CD4-positive, alpha-beta T cell treated with Interleukin-4 for 1 hour (primary cell): ENCODE measurements at regions not wholly inside any gene's neighbourhood (a gene's known extent, or its start where the extent isn't known, plus 50 kb on each side); places are given as distances from the start of the nearest gene placed in this dataset.
A peak's percentile ranks its signal among the peaks of the same experiment; 100 is the strongest.

ENCODE experiments used
- DNase-seq, 2 donors: peaks; one replicate each; pipeline ENCODE4 v3.0.0-alpha.2; 2020 to 2022

DNA sequence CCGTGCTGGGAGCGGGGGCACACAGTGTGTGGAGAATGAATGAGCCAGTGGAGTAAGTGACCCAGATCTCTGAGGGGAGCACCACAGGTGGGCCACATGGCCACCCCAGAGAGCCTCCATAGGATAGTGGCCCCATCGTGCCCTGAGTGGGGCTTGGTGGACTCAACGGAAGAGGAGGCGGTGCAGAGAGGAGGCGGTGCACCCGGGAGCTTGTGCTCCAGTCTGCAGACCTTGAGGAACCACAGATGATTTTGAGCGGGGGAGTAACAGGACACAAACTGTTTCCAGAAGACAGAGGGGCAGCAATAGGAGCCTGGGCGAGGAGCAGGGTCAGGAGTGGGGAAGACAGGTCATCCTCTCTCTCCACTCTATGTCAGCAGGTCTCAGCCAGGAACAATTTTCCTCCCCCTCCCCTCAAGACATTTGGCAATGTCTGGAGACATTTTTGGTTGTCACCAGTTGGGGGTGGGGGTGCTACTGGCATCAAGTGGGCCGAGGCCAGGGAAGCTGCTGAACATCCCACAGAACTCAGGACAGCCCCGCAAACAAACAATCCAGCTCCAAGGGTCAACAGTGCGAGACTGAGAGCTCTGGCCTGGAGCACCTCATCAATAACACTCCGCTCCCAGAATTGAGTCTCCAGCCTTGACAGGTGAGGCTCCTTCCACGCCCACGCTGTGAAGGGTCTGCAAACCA lies 182.2 kb downstream of the USP12 start:
- no peak for DNase-seq

DNA sequence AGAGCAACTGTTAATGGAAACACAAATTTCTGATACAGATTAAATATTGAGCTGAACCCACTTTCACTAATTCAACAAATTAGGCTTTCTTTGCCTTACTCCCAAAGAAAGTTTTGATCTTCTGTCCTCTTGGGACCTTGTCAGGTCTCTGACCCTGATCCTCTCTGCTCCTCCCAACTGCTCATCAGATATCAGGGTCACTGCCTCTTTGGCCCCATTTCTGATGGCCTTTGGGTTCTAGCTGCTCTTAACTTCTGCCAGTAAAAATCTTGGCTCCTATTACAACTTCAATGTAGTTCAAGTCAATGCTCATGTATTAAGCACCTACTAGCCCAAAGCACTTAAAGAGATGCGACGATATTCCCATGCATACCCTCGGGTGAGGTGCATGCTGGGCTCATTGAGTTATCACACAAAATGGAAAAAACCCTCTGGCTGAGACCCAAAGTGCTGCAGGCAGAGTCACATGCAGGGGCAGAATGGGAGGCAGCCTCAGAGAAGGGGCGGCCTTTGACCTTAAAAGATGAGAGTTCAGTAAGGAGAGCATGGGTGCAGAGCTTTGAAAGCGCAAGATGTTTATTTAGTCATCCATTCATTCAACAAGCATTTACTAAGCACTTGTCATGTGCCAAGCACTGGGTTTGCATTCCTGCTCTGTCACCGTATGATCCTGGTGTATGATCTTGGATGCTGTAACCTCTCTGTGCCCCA lies 183.4 kb downstream of the USP12 start:
- DNase-seq, result no peak

DNA sequence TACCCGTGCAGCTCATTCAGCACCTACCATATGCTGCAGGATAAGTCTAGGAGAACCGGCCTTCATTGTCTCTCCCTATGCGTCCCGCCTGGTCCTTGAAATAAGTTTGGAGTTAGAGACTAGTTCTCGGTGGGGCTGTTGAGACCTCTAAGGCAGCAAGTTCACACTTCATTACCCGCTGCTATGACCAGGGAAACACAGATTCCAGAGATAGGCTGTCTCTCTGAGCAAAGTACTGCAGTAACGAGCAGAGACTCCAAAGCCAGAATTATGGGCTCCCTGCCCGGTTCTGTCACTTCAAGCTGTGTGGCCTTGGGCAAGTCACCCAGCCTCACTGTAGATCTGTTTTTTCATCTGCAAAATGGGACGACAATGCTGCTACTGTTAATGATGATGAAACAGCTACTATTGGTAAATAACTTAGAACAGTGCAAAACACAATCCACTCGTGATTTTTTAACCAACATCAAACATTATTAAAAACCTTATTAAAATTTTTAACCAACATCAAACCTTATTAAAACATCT lies 184.1 kb downstream of the USP12 start:
- no peak for DNase-seq

DNA sequence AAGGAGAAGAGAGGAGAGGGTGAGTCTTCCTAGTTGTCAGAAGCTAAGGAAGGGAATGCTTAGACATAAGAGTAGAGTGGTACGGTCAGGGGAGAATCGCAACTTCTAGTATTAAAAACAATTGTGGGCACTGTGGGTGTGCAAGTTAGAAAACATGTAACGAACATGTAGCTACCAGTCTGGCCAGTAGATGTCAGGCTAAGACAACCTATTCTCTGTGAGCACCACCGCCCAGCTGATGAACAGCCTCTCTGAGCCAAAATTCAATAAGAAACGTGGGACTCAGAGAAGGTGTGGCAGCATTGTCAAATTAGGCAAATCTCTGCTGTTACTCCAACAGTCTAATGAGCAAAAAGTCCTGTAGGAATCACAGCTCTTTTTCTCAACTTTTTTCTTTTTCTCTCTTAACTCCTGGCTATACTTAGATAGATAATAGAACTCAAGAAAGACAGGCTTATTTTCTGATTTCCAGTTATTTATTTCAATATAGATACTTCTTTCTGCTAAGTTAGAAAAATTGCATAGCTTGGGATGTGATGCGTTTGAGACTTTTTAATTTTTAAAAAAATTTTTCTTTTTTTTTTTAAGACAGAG lies 186.2 kb downstream of the USP12 start:
- DNase-seq, result peak; percentile 75 to 79

DNA sequence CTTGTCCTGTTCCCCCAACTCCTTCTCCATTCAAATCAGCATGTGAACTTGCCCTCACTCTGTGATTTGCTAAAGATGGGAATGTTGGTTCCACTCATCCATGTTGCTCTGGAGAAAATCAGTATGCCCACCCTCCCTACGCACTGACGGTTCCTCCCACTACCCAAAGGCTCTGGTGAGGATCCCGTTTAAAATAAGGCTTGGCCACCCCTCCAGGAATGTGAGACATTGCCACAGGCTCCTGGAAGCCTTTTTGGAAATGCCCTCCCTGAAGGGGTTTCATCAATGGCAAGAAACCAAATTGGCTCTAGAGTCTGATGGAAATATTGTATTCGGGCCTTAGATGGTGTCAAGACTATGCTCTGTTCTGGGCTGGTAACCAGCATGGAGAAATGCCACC lies 187.3 kb downstream of the USP12 start:
- no peak for DNase-seq

DNA sequence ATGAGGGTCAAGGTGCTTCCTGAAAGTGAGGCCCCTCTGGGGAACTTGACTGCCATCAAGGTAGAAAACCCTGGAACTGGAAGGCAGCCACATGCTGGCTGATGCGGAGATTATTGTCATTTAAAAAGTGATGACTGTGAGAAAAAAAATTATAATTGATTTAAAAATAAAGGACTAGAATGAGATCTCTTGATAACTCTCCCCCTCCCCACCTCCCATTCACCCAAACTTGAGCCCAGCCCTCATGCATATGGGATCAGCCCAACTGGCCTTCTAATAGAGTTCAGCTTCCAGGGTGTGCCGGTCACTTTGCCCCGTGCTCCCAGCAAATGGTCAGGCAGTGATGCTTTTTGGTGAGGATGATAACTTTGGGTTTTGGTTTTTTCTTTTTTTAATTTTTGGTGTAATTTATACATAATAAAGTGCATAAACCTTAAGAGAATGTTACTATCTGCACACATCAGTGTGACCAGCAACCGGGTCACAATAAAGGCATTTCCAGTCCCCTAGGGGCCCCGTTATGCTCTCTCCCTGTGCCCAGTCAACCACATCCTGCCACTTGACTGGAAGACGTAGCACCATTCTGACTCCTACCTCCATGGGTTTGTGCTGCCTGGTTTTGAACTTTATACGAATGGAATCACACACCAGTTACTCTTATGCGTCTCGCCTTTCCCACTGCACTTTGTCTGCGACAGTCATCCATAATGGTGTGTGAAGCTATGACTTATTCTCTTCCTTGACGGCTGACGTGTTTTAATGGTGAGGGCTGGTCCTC lies 187.9 kb downstream of the USP12 start:
- DNase-seq, result no peak

DNA sequence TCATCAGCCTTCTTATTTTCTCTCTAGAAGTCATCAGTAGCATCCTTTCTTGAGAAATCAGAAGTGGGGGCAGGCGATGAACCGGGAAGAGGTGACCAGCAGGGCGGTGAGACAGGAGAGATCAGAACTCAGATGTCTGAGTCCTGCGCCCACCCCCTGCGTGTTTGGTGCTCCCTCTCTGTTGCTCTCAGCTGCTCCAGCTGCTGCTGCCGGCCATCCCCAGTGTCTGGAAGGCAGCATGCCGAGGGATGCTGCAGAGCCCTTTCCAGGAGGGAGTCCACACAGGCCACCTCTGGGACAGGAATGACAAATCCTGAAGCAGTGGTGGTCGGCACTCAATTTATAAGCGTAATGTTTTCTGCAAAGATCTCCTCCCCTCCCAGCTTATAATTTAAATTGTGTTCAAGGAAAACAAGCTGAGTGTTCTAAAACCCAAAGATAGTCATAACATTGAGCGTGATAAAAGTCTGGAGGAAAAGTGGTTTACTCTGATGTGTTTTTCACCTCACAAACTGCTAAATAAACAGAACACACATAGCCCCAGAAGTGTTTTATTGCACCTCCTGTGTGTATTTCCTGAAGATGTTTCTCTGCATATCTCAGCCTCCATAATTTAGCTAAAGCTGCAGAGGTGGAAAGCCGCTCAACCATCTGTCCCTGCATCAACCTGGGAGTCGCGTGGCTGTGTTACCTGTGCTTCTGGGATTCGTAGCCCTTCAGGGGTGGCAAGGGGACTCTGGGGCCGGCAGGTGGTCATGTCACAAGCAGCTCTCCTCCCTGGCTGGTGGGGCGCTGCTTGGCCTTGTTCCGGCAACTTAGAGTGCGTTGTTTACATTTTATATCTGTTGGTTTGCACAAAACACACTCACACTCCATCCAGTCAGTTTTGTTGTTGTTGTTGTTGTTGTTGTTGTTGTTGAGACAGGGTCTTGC lies 191.2 kb downstream of the USP12 start:
- no peak for DNase-seq

DNA sequence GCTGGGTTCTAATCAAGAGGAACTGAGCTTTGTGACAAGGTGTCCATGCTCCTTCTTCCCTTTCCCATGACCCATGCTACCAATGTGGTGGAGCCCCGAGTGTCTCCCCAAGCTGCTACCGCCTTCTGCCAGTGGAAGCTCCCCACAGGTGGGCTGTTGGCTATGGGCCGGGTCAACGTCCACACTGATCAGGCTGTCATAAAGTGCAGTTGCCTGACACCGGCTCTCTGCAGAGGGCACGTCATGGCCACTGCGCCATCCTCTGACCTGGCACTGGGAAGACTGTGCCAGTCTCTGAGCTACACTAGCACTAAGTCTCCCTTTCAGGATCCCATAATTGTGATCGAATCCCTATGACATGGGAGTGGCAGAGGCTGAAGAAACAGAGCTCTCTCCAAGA lies 192.3 kb downstream of the USP12 start:
- DNase-seq, result no peak

DNA sequence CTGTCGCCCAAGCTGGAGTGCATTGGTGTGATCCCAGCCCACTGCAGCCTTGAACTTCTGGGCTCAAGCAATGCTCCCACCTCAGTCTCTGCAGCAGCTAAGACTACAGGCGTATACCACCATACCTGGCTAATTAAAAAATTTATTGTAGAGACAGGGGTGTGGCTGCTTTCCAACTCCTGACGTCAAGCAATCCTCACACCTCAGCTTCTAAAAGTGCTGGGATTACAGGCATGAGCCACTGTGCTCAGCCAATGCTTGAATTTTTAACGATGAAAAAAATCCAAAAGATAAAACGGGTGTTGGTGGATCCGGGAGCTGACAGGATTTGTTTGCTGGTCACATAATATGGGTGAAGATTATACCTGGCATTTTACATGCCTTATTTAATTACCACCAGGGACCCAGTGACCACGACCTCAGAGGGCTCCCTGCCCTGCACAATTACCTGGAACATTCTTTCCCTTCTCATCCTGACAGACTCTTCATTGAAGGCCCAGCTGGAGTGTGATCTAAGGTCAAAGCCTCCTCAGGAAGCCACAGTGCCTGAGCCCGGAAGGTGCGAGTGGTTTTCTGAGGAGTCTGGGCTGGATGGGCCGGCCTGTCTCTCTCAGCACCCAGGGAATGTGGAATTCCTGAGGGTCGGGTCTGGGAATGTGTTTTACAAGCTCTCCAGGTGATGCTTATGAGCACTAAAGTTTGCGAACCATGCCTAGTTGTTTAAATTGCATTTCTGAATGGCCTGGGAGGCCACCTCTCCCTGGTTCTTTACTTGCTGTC lies 193.3 kb downstream of the USP12 start:
- no peak for DNase-seq

DNA sequence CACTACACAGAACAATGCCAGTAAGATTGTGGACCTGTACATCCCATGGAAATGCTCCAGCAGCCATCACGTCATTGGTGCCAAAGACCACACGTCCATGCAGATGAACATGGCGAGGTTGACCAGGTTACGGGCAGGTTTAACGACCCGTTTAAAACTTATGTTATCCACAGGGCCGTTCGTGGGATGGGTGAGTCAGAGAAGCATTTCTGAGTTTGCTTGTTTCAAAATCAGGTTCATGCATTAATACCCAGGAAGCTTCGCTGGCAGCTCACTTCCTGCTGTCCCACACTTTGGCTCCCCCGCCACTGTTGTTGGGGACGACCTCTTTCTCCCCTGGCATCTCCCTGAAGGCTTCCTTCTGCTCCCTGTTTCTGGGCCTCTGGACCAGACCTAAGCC lies 194.1 kb downstream of the USP12 start:
- DNase-seq, result peak in 1 of 2 donors; percentile 13

DNA sequence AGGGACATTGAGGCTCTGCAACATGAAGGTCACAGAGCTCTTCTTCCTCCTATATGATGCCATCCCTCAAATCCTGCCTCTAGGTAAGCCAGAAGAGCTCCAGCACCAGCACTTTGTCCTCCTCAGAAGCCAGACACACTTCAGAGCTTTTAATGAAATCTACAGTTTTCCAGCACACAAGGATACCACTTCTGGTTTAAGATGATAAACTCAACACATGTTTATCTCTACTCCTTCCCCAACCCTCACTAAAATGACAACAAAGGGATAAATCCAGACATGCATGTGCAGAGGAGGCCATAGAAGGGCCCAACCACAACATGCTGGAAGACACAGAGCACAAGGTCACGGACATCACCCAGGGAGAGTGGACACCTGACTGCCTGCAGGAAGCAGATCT lies 195.3 kb downstream of the USP12 start:
- no peak for DNase-seq

DNA sequence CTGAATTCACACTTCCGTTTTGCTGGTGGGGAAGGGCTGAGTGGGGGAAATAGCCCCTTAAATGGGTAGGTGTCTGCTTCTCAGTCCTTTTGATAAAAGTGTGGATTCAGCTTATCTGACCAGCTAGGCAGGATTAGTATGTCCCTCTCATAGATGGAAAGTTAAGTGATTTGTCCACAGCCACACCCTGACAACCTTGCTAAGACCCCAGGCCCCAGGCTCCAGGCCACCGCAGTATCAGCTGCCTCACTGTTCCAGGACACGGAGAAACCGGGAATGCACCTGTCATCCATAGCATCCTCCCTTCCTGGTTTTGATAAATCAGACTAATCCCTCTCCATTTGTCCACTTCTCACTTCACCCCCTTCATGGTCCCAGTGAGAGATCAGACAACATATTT lies 197.7 kb downstream of the USP12 start:
- DNase-seq, result no peak

DNA sequence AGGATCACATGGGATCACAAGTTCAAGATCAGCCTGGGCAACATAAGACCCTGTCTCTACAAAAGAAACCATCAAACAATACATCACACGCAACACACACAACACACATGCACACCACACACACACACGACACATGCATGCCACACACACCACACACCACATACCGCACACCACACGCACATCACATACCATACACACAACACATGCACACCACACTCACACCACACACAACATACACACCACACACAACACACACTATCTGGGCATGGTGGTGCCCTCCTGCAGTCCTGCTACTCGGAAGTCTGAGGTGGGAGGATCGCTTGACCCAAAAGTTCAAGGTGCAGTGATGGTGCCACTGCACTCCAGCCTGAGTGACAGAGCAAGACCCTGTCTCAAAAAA lies 198.3 kb downstream of the USP12 start:
- DNase-seq, result no peak

DNA sequence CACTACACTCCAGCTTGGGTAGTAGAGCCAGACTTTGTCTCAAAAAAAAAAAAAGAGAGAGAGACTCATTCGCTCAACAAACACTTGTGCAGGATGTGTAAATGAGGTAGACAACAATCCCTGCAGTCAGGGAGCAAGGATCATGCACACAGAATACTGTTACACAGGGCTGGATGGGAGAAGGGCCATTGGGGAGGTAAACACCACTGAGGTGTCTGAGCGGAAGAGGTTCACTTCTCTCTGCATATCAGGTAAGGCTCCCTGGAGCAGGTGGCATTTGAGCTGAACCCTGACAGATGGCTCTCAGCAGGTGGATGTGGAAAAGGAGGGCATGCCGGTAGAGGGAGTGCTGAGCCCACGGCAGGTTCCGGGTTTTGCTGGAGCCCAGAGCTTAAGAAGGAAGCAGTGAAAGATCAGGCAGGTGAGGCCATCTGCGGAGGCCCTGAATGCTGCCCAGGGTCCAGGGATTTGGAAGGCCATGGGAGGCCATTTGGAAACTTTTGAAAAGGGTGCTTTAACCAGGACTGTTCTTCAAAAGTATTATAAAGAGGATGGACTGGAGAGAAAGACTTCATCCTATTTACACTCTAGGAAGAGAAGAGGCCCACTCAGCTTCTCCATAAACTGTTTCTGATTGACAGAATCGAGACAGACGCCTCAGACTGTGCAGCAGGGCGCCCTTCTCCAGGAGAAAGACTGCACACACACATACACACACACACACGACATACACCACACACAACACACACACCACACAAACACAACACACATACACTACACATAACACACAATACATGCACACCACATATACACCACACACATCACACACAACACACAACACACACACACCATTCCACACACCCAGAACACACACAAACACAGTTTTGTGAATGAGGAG lies 199.4 kb downstream of the USP12 start:
- DNase-seq, result peak; percentile 15 to 29

DNA sequence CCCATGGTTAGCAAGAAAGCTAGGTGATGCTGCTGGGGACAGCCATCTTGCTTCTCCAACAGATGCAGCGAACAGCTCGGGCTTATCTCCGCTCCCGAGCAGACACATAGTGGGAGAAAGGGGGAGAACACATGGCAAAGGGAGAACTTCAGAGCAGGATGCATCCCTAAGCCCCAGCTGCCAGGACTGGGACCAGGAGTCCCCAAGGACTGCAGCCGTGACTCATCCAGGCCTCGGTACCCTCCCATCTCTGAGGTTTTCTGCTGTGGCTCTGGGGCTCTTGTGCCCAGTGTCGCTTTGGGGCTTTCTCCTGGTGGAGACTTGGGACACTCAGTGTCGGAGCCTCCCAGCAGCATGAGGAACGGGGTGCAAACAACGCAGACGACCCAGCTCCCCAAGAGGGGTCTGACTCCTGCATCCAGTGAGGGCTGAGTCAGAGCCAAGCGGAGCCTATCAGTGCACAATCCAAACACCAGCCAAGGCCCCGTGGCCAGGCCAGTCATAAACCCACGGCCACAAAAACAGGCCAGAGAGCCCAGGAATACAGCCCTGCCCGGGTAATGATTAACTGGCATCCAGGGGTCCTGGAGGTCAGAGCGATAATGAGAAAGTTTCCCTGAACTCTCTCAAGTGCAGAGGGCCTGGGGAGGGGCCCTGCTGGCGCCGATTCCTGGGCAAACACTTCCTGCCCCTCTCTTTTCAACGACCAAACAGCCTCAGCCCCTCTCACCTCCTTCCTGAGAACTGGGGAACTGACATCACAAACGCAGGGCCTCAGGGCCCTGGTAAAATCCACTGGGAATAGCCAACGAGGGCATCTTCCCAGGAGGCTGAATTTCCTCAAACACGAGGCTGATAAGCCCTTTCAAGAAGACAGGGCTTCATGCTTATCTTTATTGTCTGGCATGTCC lies 202.9 kb downstream of the USP12 start:
- no peak for DNase-seq

DNA sequence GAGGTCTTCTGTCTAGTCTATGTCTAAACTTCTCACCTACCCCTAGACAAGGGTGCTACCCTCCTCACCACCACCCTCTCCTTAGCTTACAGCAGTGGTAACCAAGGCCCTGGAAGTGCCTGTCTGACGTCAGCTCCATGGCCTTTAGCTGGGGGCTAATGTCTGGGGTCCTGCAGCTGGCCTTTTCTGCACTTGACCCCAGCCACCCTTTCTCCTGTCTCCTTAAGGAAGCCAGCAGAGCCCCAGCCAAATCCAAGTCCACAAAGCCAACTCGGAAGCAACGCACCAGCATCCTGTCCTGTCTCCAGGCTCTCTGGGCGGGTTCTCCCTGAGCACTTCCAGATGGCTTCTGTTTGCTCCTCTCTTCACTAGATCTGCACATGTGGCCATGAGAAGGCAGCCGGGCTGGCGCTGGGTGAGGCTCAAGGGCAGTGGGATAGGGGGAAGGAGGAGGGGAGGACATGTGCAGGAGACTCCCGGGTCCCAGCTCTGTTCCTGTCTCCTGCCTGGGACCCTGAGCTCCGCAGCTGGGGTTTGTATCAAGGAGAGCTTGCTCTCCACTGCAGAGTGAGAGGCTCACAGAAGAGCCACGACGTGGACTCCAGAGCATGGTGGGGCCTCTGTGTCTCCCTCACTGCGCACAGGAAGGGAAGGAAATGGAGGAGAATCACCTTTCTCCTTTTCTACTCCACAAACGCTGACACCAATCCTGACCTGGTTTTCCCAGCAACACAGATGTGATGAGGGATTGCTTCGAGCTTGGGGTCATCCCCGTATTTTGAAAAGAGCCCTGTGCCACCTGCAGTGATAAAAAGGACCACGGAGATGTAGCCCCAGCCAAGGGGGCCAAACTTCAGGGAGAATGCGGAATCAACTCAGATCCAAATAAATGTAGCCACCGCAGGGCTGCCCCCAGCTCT lies 204.2 kb downstream of the USP12 start:
- DNase-seq, result no peak

DNA sequence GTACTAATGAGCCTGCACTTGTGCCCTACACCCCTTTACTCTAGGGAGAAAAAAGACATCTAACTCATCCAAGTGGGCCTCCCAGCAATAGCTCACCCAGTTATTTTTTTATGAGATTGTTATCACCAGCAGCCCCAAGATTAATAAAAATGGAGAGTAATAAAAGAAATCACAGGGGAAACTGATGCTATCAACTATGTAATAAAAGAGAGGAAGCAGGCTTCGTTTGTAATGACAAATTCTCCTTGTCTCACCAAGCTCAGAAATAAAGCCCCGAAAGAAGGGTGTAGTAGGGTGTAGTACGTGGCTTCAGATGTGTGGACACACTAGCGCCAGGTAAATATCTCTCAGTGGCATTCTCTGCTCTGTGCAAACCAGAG lies 204.9 kb downstream of the USP12 start:
- DNase-seq, result no peak
